ENCODE measurements at regions not wholly inside any gene's neighbourhood (a gene's known extent, or its start where the extent isn't known, plus 50 kb on each side); places are given as distances from the start of the nearest gene placed in this dataset.
"Not testable (repeated sequence)": the region's sequence is repeated elsewhere in the genome, so short reads cannot be mapped to it uniquely, and the experiment has no call there.

GRCh38 chr10:20489961-20490360, 407.1 kb downstream of the NEBL start:
- H3K9me3 ChIP-seq (ENCODE audit: control extremely low read depth in 1 of 5, control insufficient read depth in 4 of 5, insufficient read depth in 2 of 5, low read depth in 1 of 5, low read length in 4 of 5): peaks cover 0 to 6% (median 0%) of the 10 kb centered on the region in 5 experiments
- ChIA-PET POLR2A (no interaction called here), CTCF (no interaction called here)
- WGBS (ENCODE audit: insufficient coverage): 100% methylated on average over 2 of the region's 4 CpGs
- no peaks in the 10 kb centered on the region for H3K27me3 ChIP-seq (replicated peaks in 2 of 5; ENCODE audit: control insufficient read depth in 4 of 5, insufficient read depth in 5 of 5, low read length in 4 of 5)
- H3K4me1 ChIP-seq (ENCODE audit: control extremely low read depth in 1 of 4, control insufficient read depth in 4 of 4, insufficient read depth in 4 of 4, low read length in 3 of 4): no peaks in the 10 kb centered on the region
- no peak overlapping the region for H3K27ac ChIP-seq (ENCODE audit: insufficient read depth in 1 of 2, low read depth in 1 of 2, low read length in 2 of 2, poor library complexity in 1 of 2, severe bottlenecking in 2 of 2)
- no peaks in the 10 kb centered on the region for H3K36me3 ChIP-seq (ENCODE audit: control insufficient read depth in 4 of 4, insufficient read depth in 4 of 4, low read length in 3 of 4)
- no peak for DNase-seq
- H3K4me3 ChIP-seq (ENCODE audit: control insufficient read depth in 1 of 7, extremely low read depth in 1 of 7, insufficient read depth in 4 of 7, low read depth in 2 of 7, low read length in 6 of 7): no peak overlapping the region

GRCh38 chr10:20486791-20487190, 410.3 kb downstream of the NEBL start:
- DNase-seq: no peak
- no peaks in the 10 kb centered on the region for H3K36me3 ChIP-seq (ENCODE audit: control insufficient read depth in 4 of 4, insufficient read depth in 4 of 4, low read length in 3 of 4)
- no peak overlapping the region for H3K27ac ChIP-seq (ENCODE audit: insufficient read depth in 1 of 2, low read depth in 1 of 2, low read length in 2 of 2, poor library complexity in 1 of 2, severe bottlenecking in 2 of 2)
- H3K27me3 ChIP-seq (replicated peaks in 2 of 5; ENCODE audit: control insufficient read depth in 4 of 5, insufficient read depth in 5 of 5, low read length in 4 of 5): no peaks in the 10 kb centered on the region
- no peaks in the 10 kb centered on the region for H3K4me1 ChIP-seq (ENCODE audit: control extremely low read depth in 1 of 4, control insufficient read depth in 4 of 4, insufficient read depth in 4 of 4, low read length in 3 of 4)
- no CpG with 5 or more reads among the region's 1 CpG for WGBS (ENCODE audit: insufficient coverage)
- no peaks in the 10 kb centered on the region for H3K9me3 ChIP-seq (ENCODE audit: control extremely low read depth in 1 of 5, control insufficient read depth in 4 of 5, insufficient read depth in 2 of 5, low read depth in 1 of 5, low read length in 4 of 5)
- CTCF ChIA-PET: no interaction called here
- H3K4me3 ChIP-seq (ENCODE audit: control insufficient read depth in 1 of 7, extremely low read depth in 1 of 7, insufficient read depth in 4 of 7, low read depth in 2 of 7, low read length in 6 of 7): no peak overlapping the region
- POLR2A ChIA-PET: no interaction called here

GRCh38 chr10:20485554-20485953, 411.6 kb downstream of the NEBL start:
- POLR2A ChIA-PET: no interaction called here
- Histone ChIP-seq H3K4me1 (ENCODE audit: control extremely low read depth in 1 of 4, control insufficient read depth in 4 of 4, insufficient read depth in 4 of 4, low read length in 3 of 4) (no peaks in the 10 kb centered on the region), H3K4me3 (ENCODE audit: control insufficient read depth in 1 of 7, extremely low read depth in 1 of 7, insufficient read depth in 4 of 7, low read depth in 2 of 7, low read length in 6 of 7) (no peak overlapping the region), H3K36me3 (ENCODE audit: control insufficient read depth in 4 of 4, insufficient read depth in 4 of 4, low read length in 3 of 4) (no peaks in the 10 kb centered on the region), H3K27ac (ENCODE audit: insufficient read depth in 1 of 2, low read depth in 1 of 2, low read length in 2 of 2, poor library complexity in 1 of 2, severe bottlenecking in 2 of 2) (no peak overlapping the region), H3K9me3 (ENCODE audit: control extremely low read depth in 1 of 5, control insufficient read depth in 4 of 5, insufficient read depth in 2 of 5, low read depth in 1 of 5, low read length in 4 of 5) (no peaks in the 10 kb centered on the region), H3K27me3 (replicated peaks in 2 of 5; ENCODE audit: control insufficient read depth in 4 of 5, insufficient read depth in 5 of 5, low read length in 4 of 5) (no peaks in the 10 kb centered on the region)
- DNase-seq: no peak
- WGBS (ENCODE audit: insufficient coverage): 100% methylated on average over 1 of the region's 3 CpGs
- CTCF ChIA-PET: no interaction called here

GRCh38 chr10:20481054-20481453, 416.1 kb downstream of the NEBL start:
- Histone ChIP-seq H3K27ac (ENCODE audit: insufficient read depth in 1 of 2, low read depth in 1 of 2, low read length in 2 of 2, poor library complexity in 1 of 2, severe bottlenecking in 2 of 2) (no peak overlapping the region), H3K4me3 (ENCODE audit: control insufficient read depth in 1 of 7, extremely low read depth in 1 of 7, insufficient read depth in 4 of 7, low read depth in 2 of 7, low read length in 6 of 7) (no peak overlapping the region), H3K27me3 (replicated peaks in 2 of 5; ENCODE audit: control insufficient read depth in 4 of 5, insufficient read depth in 5 of 5, low read length in 4 of 5) (no peaks in the 10 kb centered on the region), H3K4me1 (ENCODE audit: control extremely low read depth in 1 of 4, control insufficient read depth in 4 of 4, insufficient read depth in 4 of 4, low read length in 3 of 4) (no peaks in the 10 kb centered on the region), H3K36me3 (ENCODE audit: control insufficient read depth in 4 of 4, insufficient read depth in 4 of 4, low read length in 3 of 4) (no peaks in the 10 kb centered on the region), H3K9me3 (ENCODE audit: control extremely low read depth in 1 of 5, control insufficient read depth in 4 of 5, insufficient read depth in 2 of 5, low read depth in 1 of 5, low read length in 4 of 5) (peaks cover 0 to 2% (median 0%) of the 10 kb centered on the region in 5 experiments)
- WGBS (ENCODE audit: insufficient coverage): 100% methylated on average over 1 of the region's 2 CpGs
- POLR2A ChIA-PET: no interaction called here
- no peak for DNase-seq
- CTCF ChIA-PET: no interaction called here

GRCh38 chr10:20480575-20480974, 416.5 kb downstream of the NEBL start:
- H3K4me3 ChIP-seq (ENCODE audit: control insufficient read depth in 1 of 7, extremely low read depth in 1 of 7, insufficient read depth in 4 of 7, low read depth in 2 of 7, low read length in 6 of 7); H3K4me1 ChIP-seq (ENCODE audit: control extremely low read depth in 1 of 4, control insufficient read depth in 4 of 4, insufficient read depth in 4 of 4, low read length in 3 of 4); H3K27ac ChIP-seq (ENCODE audit: insufficient read depth in 1 of 2, low read depth in 1 of 2, low read length in 2 of 2, poor library complexity in 1 of 2, severe bottlenecking in 2 of 2); H3K9me3 ChIP-seq (ENCODE audit: control extremely low read depth in 1 of 5, control insufficient read depth in 4 of 5, insufficient read depth in 2 of 5, low read depth in 1 of 5, low read length in 4 of 5); POLR2A ChIA-PET; DNase-seq; H3K36me3 ChIP-seq (ENCODE audit: control insufficient read depth in 4 of 4, insufficient read depth in 4 of 4, low read length in 3 of 4); H3K27me3 ChIP-seq (replicated peaks in 2 of 5; ENCODE audit: control insufficient read depth in 4 of 5, insufficient read depth in 5 of 5, low read length in 4 of 5): not testable (repeated sequence)
- CTCF ChIA-PET: interaction anchor here (0.6 kb wide), 1 partner anchor 254 kb away, joined by 4 read pairs; no protein-coding TSS in a partner anchor
- 100% methylated on average over 1 of the region's 1 CpG for WGBS (ENCODE audit: insufficient coverage)

- CTCF ChIA-PET: no interaction called here
- Histone ChIP-seq H3K27me3 (replicated peaks in 2 of 5; ENCODE audit: control insufficient read depth in 4 of 5, insufficient read depth in 5 of 5, low read length in 4 of 5) (no peaks in the 10 kb centered on the region), H3K9me3 (ENCODE audit: control extremely low read depth in 1 of 5, control insufficient read depth in 4 of 5, insufficient read depth in 2 of 5, low read depth in 1 of 5, low read length in 4 of 5) (no peaks in the 10 kb centered on the region), H3K36me3 (ENCODE audit: control insufficient read depth in 4 of 4, insufficient read depth in 4 of 4, low read length in 3 of 4) (no peaks in the 10 kb centered on the region), H3K27ac (ENCODE audit: insufficient read depth in 1 of 2, low read depth in 1 of 2, low read length in 2 of 2, poor library complexity in 1 of 2, severe bottlenecking in 2 of 2) (no peak overlapping the region), H3K4me3 (ENCODE audit: control insufficient read depth in 1 of 7, extremely low read depth in 1 of 7, insufficient read depth in 4 of 7, low read depth in 2 of 7, low read length in 6 of 7) (no peak overlapping the region), H3K4me1 (ENCODE audit: control extremely low read depth in 1 of 4, control insufficient read depth in 4 of 4, insufficient read depth in 4 of 4, low read length in 3 of 4) (no peaks in the 10 kb centered on the region)
- 20% methylated on average over 1 of the region's 2 CpGs for WGBS (ENCODE audit: insufficient coverage)
- POLR2A ChIA-PET: no interaction called here
- peak in 2 of 3 donors; percentile 1 to 6 for DNase-seq
Measured at GRCh38 chr10:20474064-20474463, 423.0 kb downstream of the NEBL start.

GRCh38 chr10:20473023-20473760, 423.9 kb downstream of the NEBL start:
- POLR2A ChIA-PET: no interaction called here
- WGBS (ENCODE audit: insufficient coverage): 86% methylated on average over 1 of the region's 5 CpGs

More at GRCh38 chr10:20473023-20473760, 423.9 kb downstream of the NEBL start:
- CTCF ChIA-PET: no interaction called here
- H3K27me3 ChIP-seq (replicated peaks in 2 of 5; ENCODE audit: control insufficient read depth in 4 of 5, insufficient read depth in 5 of 5, low read length in 4 of 5): no peaks in the 10 kb centered on the region
- no peak for DNase-seq
- H3K4me3 ChIP-seq (ENCODE audit: control insufficient read depth in 1 of 7, extremely low read depth in 1 of 7, insufficient read depth in 4 of 7, low read depth in 2 of 7, low read length in 6 of 7): no peak overlapping the region
- no peaks in the 10 kb centered on the region for H3K36me3 ChIP-seq (ENCODE audit: control insufficient read depth in 4 of 4, insufficient read depth in 4 of 4, low read length in 3 of 4)
- H3K9me3 ChIP-seq (ENCODE audit: control extremely low read depth in 1 of 5, control insufficient read depth in 4 of 5, insufficient read depth in 2 of 5, low read depth in 1 of 5, low read length in 4 of 5): no peaks in the 10 kb centered on the region
- H3K4me1 ChIP-seq (ENCODE audit: control extremely low read depth in 1 of 4, control insufficient read depth in 4 of 4, insufficient read depth in 4 of 4, low read length in 3 of 4): no peaks in the 10 kb centered on the region
- H3K27ac ChIP-seq (ENCODE audit: insufficient read depth in 1 of 2, low read depth in 1 of 2, low read length in 2 of 2, poor library complexity in 1 of 2, severe bottlenecking in 2 of 2): no peak overlapping the region
